Suprapubic skin (tissue), 4 donors: ENCODE measurements at regions not wholly inside any gene's neighbourhood (a gene's known extent, or its start where the extent isn't known, plus 50 kb on each side); places are given as distances from the start of the nearest gene placed in this dataset.

Experiments
- DNase-seq, 2 donors: peaks; one replicate each; pipeline ENCODE4 v3.0.0-alpha.2; 2019; ENCODE audit warnings: low spot score in 2 of 2
- H3K27ac ChIP-seq: fragments of 200-600 bp; sonication (generic); one replicate; pipeline ENCODE4 v1.5.1; 2019
- H3K27me3 ChIP-seq: fragments of 200-600 bp; sonication (generic); one replicate; pipeline ENCODE4 v1.5.1; 2019
- H3K36me3 ChIP-seq: fragments of 200-600 bp; sonication (generic); one replicate; pipeline ENCODE4 v1.5.1; 2019
- H3K4me1 ChIP-seq: fragments of 200-600 bp; sonication (generic); one replicate; pipeline ENCODE4 v1.5.1; 2019
- H3K4me3 ChIP-seq: fragments of 200-600 bp; sonication (generic); one replicate; pipeline ENCODE4 v1.5.1; 2019; ENCODE audit warnings: mild to moderate bottlenecking
- H3K9me3 ChIP-seq: fragments of 200-600 bp; sonication (generic); one replicate; pipeline ENCODE4 v1.5.1; 2019
- CTCF ChIP-seq, 2 donors: fragments of 200-600 bp in 1 of 2; fragments of 450-650 bp in 1 of 2; sonication (generic) in 1 of 2; IDR thresholded peaks; one replicate each; pipeline ENCODE4 v1.5.1; 2016 to 2019; ENCODE audit warnings: antibody characterized with exemption in 2 of 2, mild to moderate bottlenecking in 1 of 2, moderate library complexity in 1 of 2
- EP300 ChIP-seq: sonication (generic); formaldehyde crosslinking; IDR thresholded peaks from one replicate; pipeline ENCODE4 v1.6.1; 2017; ENCODE audit warnings: antibody characterized with exemption
- POLR2A ChIP-seq, 2 donors: fragments of 450-650 bp; IDR thresholded peaks; one replicate each; pipeline ENCODE4 v1.6.1; 2017; ENCODE audit warnings: antibody characterized with exemption in 2 of 2, mild to moderate bottlenecking in 2 of 2, moderate library complexity in 2 of 2
- POLR2AphosphoS5 ChIP-seq, 3 donors: sonication (generic); formaldehyde crosslinking; IDR thresholded peaks; one replicate each; pipeline ENCODE4 v1.6.1; 2017; ENCODE audit warnings: antibody characterized with exemption in 3 of 3
- WGBS: methylation state at CpG from one replicate; pipeline ENCODE4 v1.1.5; 2018; 5-methylcytosine and 5-hydroxymethylcytosine counted together

GRCh38 chr15:81869161-81869954 is 176.5 kb downstream of the MEX3B start:
- Histone ChIP-seq H3K4me1 (no peaks in the 10 kb centered on the region), H3K27ac (no peak overlapping the region), H3K36me3 (no peaks in the 10 kb centered on the region), H3K4me3 (no peak overlapping the region), H3K27me3 (no peaks in the 10 kb centered on the region), H3K9me3 (no peaks in the 10 kb centered on the region)
- TF ChIP-seq POLR2AphosphoS5 (IDR thresholded peaks at IDR 0.05) (no peak), CTCF (IDR thresholded peaks at IDR 0.05) (no peak), EP300 (no peak), POLR2A (IDR thresholded peaks at IDR 0.05) (no peak)
- WGBS: 79% methylated on average over 10 of the region's 10 CpGs
- DNase-seq: no peak

- WGBS: 83% methylated on average over 11 of the region's 11 CpGs
- Histone ChIP-seq H3K27ac (no peak overlapping the region), H3K27me3 (no peaks in the 10 kb centered on the region), H3K4me3 (no peak overlapping the region), H3K4me1 (no peaks in the 10 kb centered on the region), H3K9me3 (no peaks in the 10 kb centered on the region), H3K36me3 (no peaks in the 10 kb centered on the region)
- no peak for TF ChIP-seq POLR2AphosphoS5 (IDR thresholded peaks at IDR 0.05)
- no peak for TF ChIP-seq POLR2A (IDR thresholded peaks at IDR 0.05)
- TF ChIP-seq CTCF (IDR thresholded peaks at IDR 0.05): no peak
- TF ChIP-seq EP300: no peak
- DNase-seq: no peak
Measured at GRCh38 chr15:81865850-81866537, 179.8 kb downstream of the MEX3B start.

GRCh38 chr15:81863162-81863561 is 182.7 kb downstream of the MEX3B start:
- Histone ChIP-seq H3K27me3 (no peaks in the 10 kb centered on the region), H3K27ac (no peak overlapping the region), H3K4me1 (no peaks in the 10 kb centered on the region), H3K36me3 (no peaks in the 10 kb centered on the region), H3K9me3 (no peaks in the 10 kb centered on the region), H3K4me3 (no peak overlapping the region)
- TF ChIP-seq EP300: no peak
- no peak for TF ChIP-seq CTCF (IDR thresholded peaks at IDR 0.05)
- TF ChIP-seq POLR2AphosphoS5 (IDR thresholded peaks at IDR 0.05): no peak
- TF ChIP-seq POLR2A (IDR thresholded peaks at IDR 0.05): no peak
- no peak for DNase-seq
- 74% methylated on average over 2 of the region's 2 CpGs for WGBS

GRCh38 chr15:81859737-81860516 is 185.9 kb downstream of the MEX3B start:
- H3K4me1 ChIP-seq: no peaks in the 10 kb centered on the region
- H3K27me3 ChIP-seq: no peaks in the 10 kb centered on the region
- TF ChIP-seq CTCF (IDR thresholded peaks at IDR 0.05): no peak
- TF ChIP-seq POLR2AphosphoS5 (IDR thresholded peaks at IDR 0.05): no peak
- no peak for TF ChIP-seq POLR2A (IDR thresholded peaks at IDR 0.05)
- no peak for TF ChIP-seq EP300
- WGBS: 71% methylated on average over 9 of the region's 9 CpGs
- DNase-seq: no peak
- no peak overlapping the region for H3K27ac ChIP-seq
- no peak overlapping the region for H3K4me3 ChIP-seq
- no peaks in the 10 kb centered on the region for H3K36me3 ChIP-seq
- H3K9me3 ChIP-seq: no peaks in the 10 kb centered on the region

GRCh38 chr15:81858586-81858985 is 187.2 kb downstream of the MEX3B start:
- no peak overlapping the region for H3K4me3 ChIP-seq
- no peak overlapping the region for H3K27ac ChIP-seq
- no peaks in the 10 kb centered on the region for H3K27me3 ChIP-seq
- WGBS: 53% methylated on average over 3 of the region's 3 CpGs
- no peaks in the 10 kb centered on the region for H3K9me3 ChIP-seq
- TF ChIP-seq POLR2A (IDR thresholded peaks at IDR 0.05): no peak
- TF ChIP-seq POLR2AphosphoS5 (IDR thresholded peaks at IDR 0.05): no peak
- TF ChIP-seq CTCF (IDR thresholded peaks at IDR 0.05): no peak
- no peak for TF ChIP-seq EP300
- no peaks in the 10 kb centered on the region for H3K4me1 ChIP-seq
- DNase-seq: no peak
- H3K36me3 ChIP-seq: no peaks in the 10 kb centered on the region
